GM18867 (cell line): ENCODE measurements at regions not wholly inside any gene's neighbourhood (a gene's known extent, or its start where the extent isn't known, plus 50 kb on each side); places are given as distances from the start of the nearest gene placed in this dataset.
"Not testable (repeated sequence)": the region's sequence is repeated elsewhere in the genome, so short reads cannot be mapped to it uniquely, and the experiment has no call there.

ENCODE experiments used
- ATAC-seq: cut with Tn5 transposase; IDR thresholded peaks from one replicate; pipeline ENCODE4 v1.9.1; 2021; ENCODE audit warnings: mild to moderate bottlenecking, moderate library complexity; ENCODE audit not compliant: unreplicated experiment

DNA sequence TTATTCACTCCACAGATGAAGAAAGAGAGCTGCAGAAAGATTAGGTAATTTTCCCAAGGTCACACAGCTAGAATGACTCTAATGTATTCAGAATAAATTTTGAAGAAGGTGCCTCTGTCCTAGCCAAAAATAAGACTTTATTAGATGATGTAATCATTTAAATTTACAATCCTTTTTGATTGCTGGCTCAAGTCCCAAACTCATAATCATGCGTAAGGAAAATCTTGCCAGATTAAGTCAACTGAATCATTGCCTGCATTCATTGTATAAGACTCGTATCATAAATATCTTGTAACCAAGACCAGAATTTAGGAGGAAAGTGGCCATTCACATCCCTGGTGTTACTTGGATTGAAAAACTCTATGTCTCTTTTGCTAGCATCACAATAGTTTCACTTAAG lies 53.1 kb upstream of the STK39 start:
- no peak for ATAC-seq

DNA sequence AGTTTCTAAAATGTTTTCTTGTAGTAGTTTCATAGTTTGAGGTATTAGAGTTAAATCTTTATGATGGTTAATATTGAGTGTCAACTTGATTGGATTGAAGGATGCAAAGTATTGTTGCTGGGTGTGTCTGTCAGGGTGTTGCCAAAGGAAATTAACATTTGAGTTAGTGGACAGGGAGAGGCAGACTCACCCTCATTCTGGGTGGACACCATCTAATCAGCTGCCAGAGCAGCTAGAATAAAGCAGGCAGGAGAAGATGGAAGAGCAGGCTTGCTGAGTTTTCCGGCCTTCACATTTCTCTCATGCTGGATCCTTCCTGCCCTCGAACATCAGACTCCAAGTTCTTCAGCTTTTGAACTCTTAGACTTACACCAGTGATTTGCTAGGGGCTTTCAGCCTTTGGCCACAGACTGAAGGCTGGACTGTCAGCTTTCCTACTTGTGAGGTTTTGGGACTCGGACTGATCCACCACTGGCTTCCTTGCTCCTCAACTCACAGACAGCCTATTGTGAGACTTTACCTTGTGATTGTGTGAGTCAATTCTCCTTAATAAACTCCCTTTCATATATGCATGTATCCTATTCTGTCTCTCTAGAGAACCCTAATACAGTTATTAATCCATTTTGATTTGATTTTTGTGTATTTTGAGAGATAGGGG lies 56.8 kb upstream of the STK39 start:
- ATAC-seq: no peak

DNA sequence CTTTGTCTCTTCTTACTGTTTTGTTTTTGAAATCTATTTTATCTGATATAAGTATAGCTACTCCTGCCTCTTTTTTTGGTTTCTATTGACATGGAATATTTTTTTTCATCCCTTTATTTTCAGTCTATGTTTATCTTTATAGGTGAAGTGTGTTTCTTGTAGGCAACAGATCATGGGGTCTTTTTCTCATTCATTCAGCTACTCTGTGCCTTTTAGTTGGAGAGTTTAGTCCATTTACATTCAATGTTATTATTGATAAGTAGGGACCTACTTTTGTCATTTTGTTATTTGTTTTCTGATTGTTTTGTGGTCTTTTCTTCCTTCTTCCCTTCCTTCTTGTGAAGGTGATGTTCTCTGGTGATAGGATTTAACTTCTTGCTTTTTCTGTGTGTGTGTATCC lies 60.0 kb upstream of the STK39 start:
- ATAC-seq: no peak

GRCh38 chr2:168310580-168310979 lies 63.2 kb upstream of the STK39 start:
- ATAC-seq: no peak

- no peak for ATAC-seq
These were observed 64.0 kb upstream of the STK39 start for GRCh38 chr2:168311261-168311910.

- ATAC-seq: no peak
These were observed 64.8 kb upstream of the STK39 start for GRCh38 chr2:168312036-168312822.

DNA sequence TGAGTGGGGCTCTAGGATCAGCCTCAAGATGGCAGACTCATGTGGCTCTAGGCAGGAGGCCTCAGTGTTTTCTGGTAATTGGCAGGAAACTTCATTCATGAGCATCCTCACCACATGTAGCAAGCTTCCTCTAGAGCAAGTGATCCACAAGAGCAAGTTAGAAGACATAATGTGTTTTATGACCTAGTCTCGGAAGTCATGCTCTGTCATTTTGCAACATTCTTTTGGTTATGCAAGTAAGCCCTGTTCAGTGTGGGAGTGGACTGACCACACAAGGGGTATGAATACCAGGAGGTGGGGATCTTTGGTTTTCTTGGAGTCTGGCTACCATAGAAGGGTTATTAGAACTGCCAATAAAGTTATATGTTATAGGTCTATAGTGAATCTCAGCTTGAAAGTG lies 66.8 kb upstream of the STK39 start:
- ATAC-seq: no peak

DNA sequence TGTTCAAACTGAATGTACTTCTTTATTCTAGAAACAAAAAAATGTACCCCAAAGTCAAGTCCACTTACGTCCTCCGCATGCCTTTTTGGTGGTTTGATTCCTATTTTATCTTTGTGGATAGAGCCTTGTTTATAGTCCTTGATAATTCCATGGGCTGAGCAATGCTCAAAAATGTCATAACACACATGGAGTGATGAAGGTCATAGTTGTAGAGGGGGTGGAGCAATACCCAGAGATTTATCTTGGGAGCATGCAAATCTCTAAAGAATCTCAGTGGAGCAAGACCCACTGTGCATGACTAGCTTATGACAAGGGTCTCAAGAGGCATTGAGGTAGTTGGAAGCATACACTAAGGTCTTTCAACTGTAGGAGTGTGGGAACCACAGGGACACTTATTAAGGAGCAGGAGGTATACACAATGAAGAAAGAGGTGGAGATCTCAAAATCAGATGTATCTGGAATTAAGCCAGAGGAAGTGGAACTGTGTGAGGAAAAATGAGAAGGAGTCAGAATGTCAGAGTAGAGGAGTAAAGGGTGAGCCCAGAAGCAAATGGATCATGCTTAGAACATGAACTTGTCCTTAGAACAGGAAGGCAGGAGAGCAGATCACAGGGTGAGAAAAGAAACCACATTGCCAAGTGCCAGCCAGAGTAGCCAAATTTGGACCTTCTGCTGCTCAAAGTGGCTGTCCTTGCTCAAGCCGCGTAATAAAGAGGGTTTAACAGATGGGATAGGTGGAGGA lies 68.1 kb upstream of the STK39 start:
- ATAC-seq: no peak

GRCh38 chr2:168316073-168316440 lies 68.7 kb upstream of the STK39 start:
- no peak for ATAC-seq

DNA sequence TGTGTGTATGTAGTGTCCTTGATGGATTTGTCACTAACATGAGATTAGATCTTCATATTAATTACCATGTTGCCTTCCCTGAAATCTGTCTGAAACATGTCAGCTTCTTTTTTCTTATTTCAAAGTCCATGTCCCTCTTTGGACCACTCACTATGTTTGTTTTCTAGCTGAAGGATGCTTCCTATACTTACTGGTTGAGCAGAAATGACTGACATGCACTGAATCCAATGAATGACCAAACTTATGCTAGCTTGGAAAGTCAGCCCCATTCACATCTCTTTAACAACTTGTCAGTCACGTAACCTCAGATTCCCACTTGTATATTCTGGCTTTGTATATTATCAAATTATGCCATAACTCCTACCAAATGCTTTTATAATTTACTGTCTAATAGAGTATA lies 69.9 kb upstream of the STK39 start:
- ATAC-seq: no peak

DNA sequence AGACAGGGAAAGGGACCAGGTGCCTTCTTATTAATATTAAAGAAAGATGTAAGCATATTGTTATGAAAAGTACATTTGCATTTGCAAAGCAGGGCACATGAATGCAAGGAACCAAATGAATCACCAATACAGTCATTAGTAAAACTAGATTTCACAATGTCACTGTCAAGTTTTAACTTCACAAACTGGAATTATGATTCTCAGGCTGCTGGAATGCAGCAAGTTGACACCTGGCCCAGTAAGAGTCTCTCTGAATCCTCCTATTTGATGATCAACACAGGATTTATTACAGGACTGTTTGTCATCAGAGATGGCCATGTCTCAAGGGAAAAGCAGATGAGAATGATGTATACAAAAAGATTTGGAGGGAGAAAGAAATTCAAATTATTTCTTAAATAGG lies 72.9 kb upstream of the STK39 start:
- no peak for ATAC-seq

DNA sequence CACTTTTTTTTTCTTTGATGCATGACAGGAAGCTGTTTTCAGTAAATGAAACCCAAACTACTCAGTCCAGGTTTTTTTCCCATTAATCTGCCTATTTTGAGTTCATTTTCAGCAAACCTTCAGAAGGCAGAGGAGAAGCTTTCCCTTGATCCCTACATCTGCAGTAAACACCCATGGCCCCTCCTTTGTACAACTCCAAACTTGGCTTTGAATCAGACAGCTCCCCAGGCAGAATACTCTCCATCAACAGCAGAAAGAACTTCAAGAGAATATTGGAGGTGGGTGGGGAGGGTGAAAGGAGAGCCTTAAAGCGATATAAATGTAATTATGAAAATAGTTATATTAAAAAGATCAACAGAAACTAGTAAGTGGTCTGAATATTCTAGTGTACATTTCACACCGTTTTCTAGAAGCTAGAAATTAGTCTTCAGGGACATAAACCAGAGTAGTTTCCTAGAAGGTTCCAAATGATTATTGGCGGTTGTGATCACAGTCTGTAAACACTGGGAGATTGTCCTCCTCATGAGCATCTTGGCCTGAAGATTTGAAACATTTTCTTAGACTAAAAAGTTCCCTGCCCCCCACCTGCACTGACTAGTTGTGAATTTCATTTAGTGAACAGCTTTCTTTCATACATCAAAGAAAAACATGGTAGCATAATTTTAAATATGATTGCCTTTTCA lies 75.1 kb upstream of the STK39 start:
- ATAC-seq: no peak

DNA sequence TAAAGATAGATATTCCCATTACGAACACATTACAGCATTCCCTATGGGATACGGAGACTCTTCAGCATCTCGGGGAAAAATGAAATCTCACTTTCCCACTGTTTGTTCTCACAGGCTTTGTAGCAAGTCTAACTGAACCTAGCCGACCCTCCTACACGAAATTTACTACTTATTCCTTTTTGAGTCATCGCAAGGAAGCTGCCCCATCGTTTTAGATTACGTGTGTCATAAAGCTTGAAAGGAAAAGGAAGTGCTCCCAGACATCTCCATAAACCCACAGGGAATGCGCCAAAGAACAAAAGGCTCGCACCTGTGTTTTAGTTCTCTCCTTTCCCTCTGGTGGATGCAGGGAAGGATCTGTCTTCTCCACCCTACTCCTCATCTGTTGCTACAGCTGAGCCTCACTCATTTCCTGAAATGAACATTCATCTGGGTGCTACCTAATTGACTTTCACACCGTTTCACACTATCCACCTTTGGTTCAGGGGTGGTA lies 76.2 kb upstream of the STK39 start:
- ATAC-seq: no peak

DNA sequence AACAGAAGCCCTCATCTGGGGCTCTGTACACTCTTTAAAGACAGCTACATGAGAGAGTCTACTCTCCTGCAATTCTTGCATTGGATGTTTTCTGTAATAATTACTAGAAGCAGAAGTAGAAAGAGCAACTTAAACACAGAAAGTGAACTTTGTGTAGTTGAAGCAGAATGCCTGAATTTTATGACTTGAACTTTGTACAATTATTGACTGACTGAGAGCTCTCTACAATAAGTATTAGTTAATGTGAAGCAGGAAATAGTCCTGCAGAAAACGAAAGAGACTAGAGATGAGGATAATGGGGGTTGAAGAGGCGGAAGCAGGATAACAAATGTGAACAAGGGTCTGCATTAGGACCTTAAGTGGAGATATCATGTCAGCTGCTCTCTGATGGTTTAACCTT lies 79.2 kb upstream of the STK39 start:
- no peak for ATAC-seq

- no peak for ATAC-seq
These were observed 79.9 kb upstream of the STK39 start for GRCh38 chr2:168327328-168327727.

DNA sequence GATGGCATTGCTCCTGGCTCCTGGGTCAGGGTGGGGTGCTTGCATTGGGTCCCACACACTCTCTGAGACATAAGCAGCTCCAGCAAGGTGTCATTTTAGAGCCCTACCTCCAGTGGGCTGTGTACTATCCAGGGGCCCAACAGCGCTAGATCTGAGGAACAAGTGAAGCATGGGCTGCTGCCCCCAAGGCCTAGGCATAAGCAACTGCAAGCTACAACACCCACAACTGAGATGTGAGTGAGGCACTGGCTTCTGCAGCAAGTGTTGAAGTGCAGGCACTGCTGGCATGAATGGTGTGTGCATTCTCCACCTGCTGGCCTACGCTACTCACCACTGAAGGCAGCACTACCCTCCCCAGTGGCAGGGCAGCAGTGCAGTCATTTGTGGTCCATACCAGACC lies 81.0 kb upstream of the STK39 start:
- ATAC-seq: no peak

GRCh38 chr2:168330624-168331423 lies 83.4 kb upstream of the STK39 start:
- no peak for ATAC-seq

DNA sequence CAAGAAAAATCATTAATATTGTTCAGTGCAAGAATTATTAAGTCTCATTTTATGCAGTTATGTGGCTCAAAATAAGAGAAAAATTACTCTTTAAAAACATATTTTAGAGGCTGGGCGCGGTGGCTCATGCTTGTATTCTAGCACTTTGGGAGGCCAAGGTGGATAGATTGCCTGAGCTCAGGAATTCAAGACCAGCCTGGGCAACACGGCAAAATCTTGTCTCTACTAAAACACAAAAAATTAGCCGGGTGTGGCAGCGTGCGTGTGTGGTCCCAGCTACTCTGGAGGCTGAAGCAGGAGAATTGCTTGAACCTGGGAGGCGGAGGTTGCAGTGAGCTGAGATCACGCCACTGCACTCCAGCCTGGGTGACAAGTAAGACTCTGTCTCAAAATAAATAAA lies 87.9 kb upstream of the STK39 start:
- ATAC-seq: not testable (repeated sequence)

- peak; percentile 89 for ATAC-seq
These were observed 89.5 kb upstream of the STK39 start for GRCh38 chr2:168336786-168337388.

GRCh38 chr2:168338292-168338691 lies 90.9 kb upstream of the STK39 start:
- no peak for ATAC-seq
